ENCODE measurements at regions not wholly inside any gene's neighbourhood (a gene's known extent, or its start where the extent isn't known, plus 50 kb on each side); places are given as distances from the start of the nearest gene placed in this dataset.

- H2AFZ ChIP-seq (ENCODE audit: low read depth, low read length): no peak overlapping the region
- no TSS peak for BruUV-seq (replicated peaks)
- H3K27me3 ChIP-seq (ENCODE audit: control insufficient read depth in 2 of 2, insufficient read depth in 2 of 2, low read length in 2 of 2): no peaks in the 10 kb centered on the region
- no peak for FAIRE-seq
- H3K9me3 ChIP-seq (replicated peaks; ENCODE audit: control insufficient read depth, insufficient read depth, low read length): peaks cover 2% of the 10 kb centered on the region
- H4K20me1 ChIP-seq (replicated peaks; ENCODE audit: control insufficient read depth, extremely low read depth, insufficient read depth, low read length): no peaks in the 10 kb centered on the region
- dilution Hi-C loops (cut with MboI; ENCODE audit: extremely low pct_ligation_motif_present, low sequenced_read_pairs): no loop called here
- H3K36me3 ChIP-seq (ENCODE audit: control insufficient read depth in 2 of 2, extremely low read depth in 1 of 2, insufficient read depth in 2 of 2, low read length in 2 of 2): no peaks in the 10 kb centered on the region
- POLR2A ChIA-PET: no interaction called here
- H3K4me3 ChIP-seq (replicated peaks in 1 of 3; ENCODE audit: insufficient read depth in 1 of 3, low read depth in 1 of 3, low read length in 3 of 3): no peak overlapping the region
- intact Hi-C loops (cut with micrococcal nuclease): no loop called here
- no peaks in the 10 kb centered on the region for H3K9me1 ChIP-seq (replicated peaks; ENCODE audit: control insufficient read depth, extremely low read depth, insufficient read depth, low read length)
- TF ChIP-seq JUN (IDR thresholded peaks at IDR 0.05; ENCODE audit: borderline replicate concordance, insufficient read depth, insufficient read length, low read depth): no peak
- TF ChIP-seq EZH2 (IDR thresholded peaks at IDR 0.05; ENCODE audit: borderline replicate concordance, low read depth, low read length, severe bottlenecking): no peak
- TF ChIP-seq MYC (IDR thresholded peaks at IDR 0.05; ENCODE audit: low read depth, low read length): no peak
- CTCF ChIA-PET: no interaction called here
- H3K79me2 ChIP-seq (ENCODE audit: control insufficient read depth, insufficient read depth, low read length): no peaks in the 10 kb centered on the region
- DNase-seq (ENCODE audit: low read depth, low spot score): no peak
- no peaks in the 10 kb centered on the region for H3K4me1 ChIP-seq (ENCODE audit: control insufficient read depth, extremely low read depth, insufficient read depth, low read length)
- no peak overlapping the region for H3K9ac ChIP-seq (replicated peaks; ENCODE audit: extremely low read depth, insufficient read depth, low read length)
- H3K4me2 ChIP-seq (ENCODE audit: insufficient read depth, low read length): no peak overlapping the region
- H3K27ac ChIP-seq (ENCODE audit: insufficient read depth, low read depth, low read length): no peak overlapping the region
These were observed 238.5 kb downstream of the SOX9 start for GRCh38 chr17:72359274-72359673.

- Histone ChIP-seq H3K27ac (ENCODE audit: insufficient read depth, low read depth, low read length) (no peak overlapping the region), H3K9ac (replicated peaks; ENCODE audit: extremely low read depth, insufficient read depth, low read length) (no peak overlapping the region), H3K27me3 (ENCODE audit: control insufficient read depth in 2 of 2, insufficient read depth in 2 of 2, low read length in 2 of 2) (no peaks in the 10 kb centered on the region), H3K9me1 (replicated peaks; ENCODE audit: control insufficient read depth, extremely low read depth, insufficient read depth, low read length) (no peaks in the 10 kb centered on the region), H3K79me2 (ENCODE audit: control insufficient read depth, insufficient read depth, low read length) (no peaks in the 10 kb centered on the region), H2AFZ (ENCODE audit: low read depth, low read length) (no peak overlapping the region), H4K20me1 (replicated peaks; ENCODE audit: control insufficient read depth, extremely low read depth, insufficient read depth, low read length) (no peaks in the 10 kb centered on the region), H3K4me3 (replicated peaks in 1 of 3; ENCODE audit: insufficient read depth in 1 of 3, low read depth in 1 of 3, low read length in 3 of 3) (no peak overlapping the region), H3K4me1 (ENCODE audit: control insufficient read depth, extremely low read depth, insufficient read depth, low read length) (no peaks in the 10 kb centered on the region), H3K4me2 (ENCODE audit: insufficient read depth, low read length) (no peak overlapping the region), H3K9me3 (replicated peaks; ENCODE audit: control insufficient read depth, insufficient read depth, low read length) (peaks cover 2% of the 10 kb centered on the region), H3K36me3 (ENCODE audit: control insufficient read depth in 2 of 2, extremely low read depth in 1 of 2, insufficient read depth in 2 of 2, low read length in 2 of 2) (no peaks in the 10 kb centered on the region)
- ChIA-PET CTCF (no interaction called here), POLR2A (no interaction called here)
- DNase-seq (ENCODE audit: low read depth, low spot score) (no peak), FAIRE-seq (no peak)
- TF ChIP-seq FOS (IDR thresholded peaks at IDR 0.05; ENCODE audit: borderline replicate concordance, insufficient read depth, low read length) (no peak), MYC (IDR thresholded peaks at IDR 0.05; ENCODE audit: low read depth, low read length) (no peak), CTCF (IDR thresholded peaks at IDR 0.05; ENCODE audit: extremely low read depth in 1 of 2, insufficient read depth in 1 of 2, low read depth in 1 of 2, low read length in 2 of 2) (no peak), MAX (IDR thresholded peaks at IDR 0.05; ENCODE audit: insufficient read depth, insufficient read length) (no peak), POLR2AphosphoS5 (IDR thresholded peaks at IDR 0.05; ENCODE audit: insufficient read depth, low read depth, low read length) (no peak), GATA2 (IDR thresholded peaks at IDR 0.05; ENCODE audit: insufficient read depth, insufficient read length, low read depth, low read length) (no peak)
- BruUV-seq (replicated peaks): no TSS peak
- dilution Hi-C loops (cut with MboI; ENCODE audit: extremely low pct_ligation_motif_present, low sequenced_read_pairs) (no loop called here), intact Hi-C loops (cut with micrococcal nuclease) (no loop called here)
These were observed 239.0 kb downstream of the SOX9 start for GRCh38 chr17:72359811-72360210.
